Glutamatergic neuron (in vitro differentiated cells): ENCODE measurements at regions not wholly inside any gene's neighbourhood (a gene's known extent, or its start where the extent isn't known, plus 50 kb on each side); places are given as distances from the start of the nearest gene placed in this dataset.
A peak's percentile ranks its signal among the peaks of the same experiment; 100 is the strongest.
"Not testable (repeated sequence)": the region's sequence is repeated elsewhere in the genome, so short reads cannot be mapped to it uniquely, and the experiment has no call there.

Experiments used
- DNase-seq: peaks from one replicate; pipeline ENCODE4 v3.0.0; 2022
- H3K27ac Mint-ChIP-seq: one replicate; pipeline ENCODE4 v1.8.0; 2020; ENCODE audit warnings: mild to moderate bottlenecking, mixed read lengths, inconsistent platforms; ENCODE audit not compliant: unreplicated experiment
- H3K27me3 Mint-ChIP-seq: one replicate; pipeline ENCODE4 v1.8.0; 2020; ENCODE audit warnings: mild to moderate bottlenecking, moderate library complexity, mixed read lengths, inconsistent platforms; ENCODE audit not compliant: unreplicated experiment
- H3K36me3 Mint-ChIP-seq: one replicate; pipeline ENCODE4 v1.8.0; 2020; ENCODE audit warnings: mild to moderate bottlenecking, mixed read lengths, inconsistent platforms; ENCODE audit not compliant: unreplicated experiment
- H3K4me1 Mint-ChIP-seq: one replicate; pipeline ENCODE4 v1.8.0; 2020; ENCODE audit warnings: mild to moderate bottlenecking, low read depth, mixed read lengths, inconsistent platforms; ENCODE audit not compliant: unreplicated experiment
- H3K4me3 Mint-ChIP-seq: one replicate; pipeline ENCODE4 v1.8.0; 2020; ENCODE audit warnings: mild to moderate bottlenecking, mixed read lengths, inconsistent platforms; ENCODE audit not compliant: unreplicated experiment
- H3K9me3 Mint-ChIP-seq: one replicate; pipeline ENCODE4 v1.8.0; 2020; ENCODE audit warnings: mild to moderate bottlenecking, moderate library complexity, mixed read lengths, inconsistent platforms; ENCODE audit not compliant: unreplicated experiment
- CTCF ChIP-seq: fragments of 200-600 bp; sonication (generic); IDR thresholded peaks from one replicate; pipeline ENCODE4 v1.5.0; 2021; ENCODE audit not compliant: partially characterized antibody, unreplicated experiment

DNA sequence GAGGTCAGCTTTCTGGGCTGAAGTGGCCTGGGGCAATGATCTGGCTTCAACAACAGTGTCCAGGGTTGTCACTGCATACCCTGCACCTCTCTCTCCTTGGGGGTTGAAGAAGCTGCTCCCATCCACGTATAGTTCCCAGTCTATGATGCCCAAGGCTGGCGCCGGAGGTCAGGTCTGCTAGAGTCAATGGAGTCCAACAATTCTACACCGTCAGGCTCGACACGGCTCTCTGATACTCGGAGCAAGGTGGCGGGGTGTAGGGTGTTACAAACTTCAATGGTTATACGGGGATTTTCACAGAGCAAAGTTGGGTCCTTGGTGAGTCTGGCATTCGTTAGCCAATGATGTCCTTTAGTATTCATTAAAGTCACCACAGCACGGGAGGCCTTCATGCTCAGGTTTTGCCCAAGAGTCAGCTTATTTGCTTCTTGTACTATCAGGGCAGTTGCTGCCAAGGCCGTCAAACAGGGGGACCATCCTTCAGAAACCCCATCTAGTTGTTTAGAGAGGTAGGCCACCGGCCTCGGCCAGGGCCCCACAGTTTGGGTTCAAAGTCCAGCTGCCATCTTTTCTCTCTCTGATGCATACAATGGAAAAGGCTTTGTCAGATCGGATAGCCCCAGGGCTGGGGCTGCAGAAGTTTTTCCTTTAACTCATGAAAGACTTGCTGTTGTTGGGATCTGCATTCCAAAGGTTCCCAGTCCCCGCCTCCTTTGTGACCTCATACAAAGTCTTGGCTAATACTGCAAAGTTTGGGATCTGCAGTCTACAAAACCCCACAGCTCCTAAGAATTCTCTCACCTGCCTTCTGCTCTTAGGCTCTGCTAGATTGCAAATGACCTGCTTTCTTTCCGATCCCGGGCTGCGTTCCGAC, 128.1 kb downstream of the ADRA2C start:
- H3K36me3 Mint-ChIP-seq, H3K4me3 Mint-ChIP-seq, H3K27ac Mint-ChIP-seq, H3K9me3 Mint-ChIP-seq, H3K27me3 Mint-ChIP-seq, DNase-seq, H3K4me1 Mint-ChIP-seq: not testable (repeated sequence)

- peaks cover 4% of the 10 kb centered on the region for H3K9me3 Mint-ChIP-seq
- no peaks in the 10 kb centered on the region for H3K27me3 Mint-ChIP-seq
- H3K4me3 Mint-ChIP-seq: no peak overlapping the region
- H3K27ac Mint-ChIP-seq: no peak overlapping the region
- no peak for TF ChIP-seq CTCF
- no peaks in the 10 kb centered on the region for H3K36me3 Mint-ChIP-seq
- H3K4me1 Mint-ChIP-seq: no peaks in the 10 kb centered on the region
- no peak for DNase-seq
These were observed 130.3 kb downstream of the ADRA2C start for GRCh38 chr4:3896441-3896840.

- H3K36me3 Mint-ChIP-seq, H3K4me1 Mint-ChIP-seq, H3K4me3 Mint-ChIP-seq, H3K27ac Mint-ChIP-seq, H3K9me3 Mint-ChIP-seq, H3K27me3 Mint-ChIP-seq, DNase-seq: not testable (repeated sequence)
These were observed 130.8 kb downstream of the ADRA2C start for GRCh38 chr4:3896871-3897578.

DNA sequence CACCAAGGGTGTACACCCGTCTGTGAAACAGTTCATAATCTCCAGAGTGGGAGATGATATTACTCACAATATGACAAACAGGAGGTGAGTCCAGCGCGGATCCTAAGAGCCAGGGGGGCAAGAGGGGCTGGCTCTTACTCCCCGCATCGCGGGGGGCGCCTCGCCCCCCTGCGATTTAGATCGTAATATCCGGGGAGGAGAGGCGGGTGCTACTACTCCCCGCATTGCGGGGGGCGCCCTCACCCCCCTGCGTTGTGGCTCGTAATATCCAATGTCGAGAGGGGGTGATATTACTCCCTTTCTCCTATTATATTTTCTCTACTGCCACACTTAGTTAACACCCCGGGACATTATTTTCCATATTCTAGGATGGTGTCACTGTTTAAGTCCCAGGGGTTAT, 131.9 kb downstream of the ADRA2C start:
- peaks cover 4% of the 10 kb centered on the region for H3K9me3 Mint-ChIP-seq
- H3K4me1 Mint-ChIP-seq: no peaks in the 10 kb centered on the region
- no peak for TF ChIP-seq CTCF
- H3K36me3 Mint-ChIP-seq: no peaks in the 10 kb centered on the region
- H3K4me3 Mint-ChIP-seq: no peak overlapping the region
- H3K27me3 Mint-ChIP-seq: peaks cover 2% of the 10 kb centered on the region
- no peak overlapping the region for H3K27ac Mint-ChIP-seq
- no peak for DNase-seq

DNA sequence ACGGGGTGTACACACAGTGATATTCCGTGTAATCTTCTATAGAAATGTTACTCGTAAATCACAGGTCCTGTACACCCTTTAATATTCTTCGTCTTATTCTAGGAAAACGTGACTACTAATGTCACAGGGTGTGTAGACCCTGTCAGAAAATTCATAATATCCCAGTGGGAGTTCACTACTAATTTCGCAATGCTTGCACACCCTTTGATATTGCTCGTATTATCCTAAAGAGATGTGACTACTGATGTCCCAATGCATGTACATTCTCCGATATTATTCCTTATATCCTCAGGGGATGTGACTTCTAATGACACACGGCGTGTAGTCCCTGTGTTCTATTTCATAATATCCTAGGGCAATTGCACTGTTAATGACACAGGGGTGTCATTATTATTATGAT, 132.7 kb downstream of the ADRA2C start:
- H3K36me3 Mint-ChIP-seq, DNase-seq, H3K27me3 Mint-ChIP-seq, H3K4me3 Mint-ChIP-seq, H3K9me3 Mint-ChIP-seq, H3K27ac Mint-ChIP-seq, H3K4me1 Mint-ChIP-seq: not testable (repeated sequence)

DNA sequence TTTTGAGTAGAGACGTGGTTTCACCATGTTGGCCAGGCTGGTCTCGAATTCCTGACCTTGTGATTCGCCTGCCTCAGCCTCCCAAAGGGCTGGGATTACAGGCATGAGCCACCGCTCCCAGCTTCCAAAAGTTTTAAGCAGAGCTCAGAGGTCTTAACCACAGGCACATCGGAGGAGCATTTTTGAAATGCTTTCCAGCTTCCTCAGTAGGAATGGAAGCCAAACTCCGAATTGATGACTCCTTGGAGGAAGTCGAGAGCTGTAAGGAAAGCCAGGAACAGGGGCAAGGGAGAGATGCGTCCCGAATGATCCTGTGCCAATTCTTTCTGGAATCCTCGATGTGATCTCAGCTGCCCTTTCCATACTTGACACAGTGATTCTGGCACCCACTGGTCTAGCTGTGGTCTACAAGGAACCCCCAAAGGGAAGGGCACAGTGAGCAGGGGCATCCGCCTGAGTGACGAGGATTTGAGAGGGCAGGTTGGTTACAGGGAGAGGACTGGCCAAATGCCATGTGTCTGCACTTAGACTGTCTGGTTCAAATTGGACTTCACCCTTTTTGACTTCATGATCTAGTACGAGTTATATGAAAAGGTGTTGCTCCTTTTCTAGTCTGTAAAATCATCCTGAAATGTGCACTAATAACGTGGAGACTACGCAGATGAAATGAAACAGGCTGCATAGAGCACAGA, 138.2 kb downstream of the ADRA2C start:
- not testable (repeated sequence) for DNase-seq, H3K36me3 Mint-ChIP-seq, H3K27me3 Mint-ChIP-seq, H3K4me3 Mint-ChIP-seq, H3K27ac Mint-ChIP-seq, H3K4me1 Mint-ChIP-seq, H3K9me3 Mint-ChIP-seq

- not testable (repeated sequence) for H3K27me3 Mint-ChIP-seq, H3K4me3 Mint-ChIP-seq, DNase-seq, H3K27ac Mint-ChIP-seq, H3K9me3 Mint-ChIP-seq, H3K36me3 Mint-ChIP-seq, H3K4me1 Mint-ChIP-seq
These were observed 143.4 kb downstream of the ADRA2C start for GRCh38 chr4:3909616-3910015.

- DNase-seq, H3K4me1 Mint-ChIP-seq, H3K4me3 Mint-ChIP-seq, H3K27me3 Mint-ChIP-seq, H3K9me3 Mint-ChIP-seq, H3K36me3 Mint-ChIP-seq: not testable (repeated sequence)
- peak overlapping the region; percentile 34 for H3K27ac Mint-ChIP-seq
These were observed 144.2 kb downstream of the ADRA2C start for GRCh38 chr4:3910161-3910950.
